GM12865 (cell line): ENCODE measurements at regions not wholly inside any gene's neighbourhood (a gene's known extent, or its start where the extent isn't known, plus 50 kb on each side); places are given as distances from the start of the nearest gene placed in this dataset.

Source experiments
- DNase-seq: peaks from one replicate; pipeline ENCODE4 v3.0.0; 2010; ENCODE audit warnings: low read depth
- H3K4me3 ChIP-seq: 2 replicates; pipeline ENCODE4 v1.5.1; 2011; ENCODE audit warnings: mild to moderate bottlenecking, low read depth, low read length, control low read depth
- TF ChIP-seq, protein P1 (sequence below): IDR thresholded peaks from 2 replicates; pipeline ENCODE4 v1.5.1; 2011; ENCODE audit warnings: low read length, control low read depth, low read depth, inconsistent platforms; ENCODE audit not compliant: insufficient read depth; ENCODE audit errors: missing control alignments

DNA sequence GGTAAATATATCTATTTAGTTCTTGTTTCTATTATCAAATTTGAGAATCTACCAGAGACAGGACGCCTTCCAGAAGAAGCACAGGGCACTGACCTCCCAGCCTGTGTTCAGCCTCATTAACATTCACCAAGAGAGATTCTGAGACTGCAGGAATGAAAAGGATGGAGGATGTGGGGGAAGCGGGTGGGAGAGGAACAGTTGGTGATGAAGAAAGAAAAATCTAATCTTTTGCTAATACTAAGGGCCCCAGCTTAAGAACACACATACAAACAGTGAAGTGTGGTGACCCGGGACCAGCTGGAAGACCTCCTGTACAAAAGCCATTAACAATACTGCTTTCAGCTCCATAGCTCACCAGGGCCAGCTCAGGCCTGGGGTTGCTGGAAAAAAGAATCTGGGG, 160.5 kb downstream of the NUAK1 start:
- DNase-seq = no peak
- H3K4me3 ChIP-seq = no peak overlapping the region
- TF ChIP-seq, protein P1, sequence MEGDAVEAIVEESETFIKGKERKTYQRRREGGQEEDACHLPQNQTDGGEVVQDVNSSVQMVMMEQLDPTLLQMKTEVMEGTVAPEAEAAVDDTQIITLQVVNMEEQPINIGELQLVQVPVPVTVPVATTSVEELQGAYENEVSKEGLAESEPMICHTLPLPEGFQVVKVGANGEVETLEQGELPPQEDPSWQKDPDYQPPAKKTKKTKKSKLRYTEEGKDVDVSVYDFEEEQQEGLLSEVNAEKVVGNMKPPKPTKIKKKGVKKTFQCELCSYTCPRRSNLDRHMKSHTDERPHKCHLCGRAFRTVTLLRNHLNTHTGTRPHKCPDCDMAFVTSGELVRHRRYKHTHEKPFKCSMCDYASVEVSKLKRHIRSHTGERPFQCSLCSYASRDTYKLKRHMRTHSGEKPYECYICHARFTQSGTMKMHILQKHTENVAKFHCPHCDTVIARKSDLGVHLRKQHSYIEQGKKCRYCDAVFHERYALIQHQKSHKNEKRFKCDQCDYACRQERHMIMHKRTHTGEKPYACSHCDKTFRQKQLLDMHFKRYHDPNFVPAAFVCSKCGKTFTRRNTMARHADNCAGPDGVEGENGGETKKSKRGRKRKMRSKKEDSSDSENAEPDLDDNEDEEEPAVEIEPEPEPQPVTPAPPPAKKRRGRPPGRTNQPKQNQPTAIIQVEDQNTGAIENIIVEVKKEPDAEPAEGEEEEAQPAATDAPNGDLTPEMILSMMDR = no peak

DNA sequence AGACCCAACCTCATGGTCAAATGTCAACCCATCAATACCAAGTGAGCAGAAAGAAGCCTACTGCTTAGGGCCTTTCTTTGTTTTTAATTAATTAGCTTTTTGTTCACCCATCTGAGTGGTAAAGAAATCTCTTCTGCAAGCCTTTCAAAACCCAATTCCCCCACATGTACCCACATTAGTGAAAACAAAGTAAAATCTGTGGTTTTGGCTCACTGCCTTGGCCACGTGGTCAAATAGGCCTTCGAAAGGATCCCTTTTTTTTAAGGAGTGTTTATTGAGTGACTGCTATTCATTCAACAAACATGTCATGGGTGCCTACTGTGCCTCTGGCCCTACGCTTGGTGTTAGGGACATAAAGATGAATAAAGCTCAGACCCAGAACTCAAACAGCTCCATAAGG, 160.1 kb downstream of the NUAK1 start:
- no peak overlapping the region for H3K4me3 ChIP-seq
- DNase-seq = no peak
- TF ChIP-seq, protein P1 = no peak

DNA sequence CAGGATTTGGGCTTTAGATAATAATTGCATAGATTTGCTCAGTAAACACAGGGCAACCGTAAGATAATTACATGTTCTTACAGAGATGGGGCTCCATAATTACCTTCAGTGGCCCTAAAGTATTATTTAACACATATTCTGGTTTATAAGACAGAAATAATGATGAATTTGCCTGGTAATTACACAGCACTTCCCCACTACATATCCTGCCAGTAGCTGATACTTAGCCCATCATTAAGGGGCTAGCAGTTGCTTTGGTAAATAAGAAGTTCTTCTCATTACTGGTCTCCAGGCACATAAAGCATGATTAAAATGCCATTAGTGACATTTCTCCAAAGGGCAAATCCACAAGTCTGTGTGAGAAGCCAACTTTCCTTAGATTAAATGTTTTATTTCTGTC, 158.7 kb downstream of the NUAK1 start:
- no peak for DNase-seq
- TF ChIP-seq, protein P1 = no peak
- no peak overlapping the region for H3K4me3 ChIP-seq

DNA sequence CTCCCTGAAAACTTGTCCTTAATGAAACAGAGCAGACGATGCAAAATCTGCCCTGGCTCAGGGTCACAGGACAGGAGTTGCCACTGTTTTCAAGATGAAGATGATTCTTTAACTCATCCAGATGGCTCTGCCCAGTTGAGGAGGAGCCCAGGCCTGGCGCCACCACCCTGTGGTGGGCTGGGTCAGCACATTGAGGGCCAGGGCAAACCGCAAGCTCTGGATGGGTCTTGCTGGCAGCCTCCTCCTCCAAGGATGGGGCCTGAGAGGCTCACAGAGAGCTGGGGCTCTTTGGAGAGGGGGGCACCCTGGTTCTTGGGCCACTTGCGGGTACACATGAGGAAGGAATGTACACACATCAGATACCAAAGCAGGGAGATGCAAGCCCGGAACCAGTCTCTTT, 158.2 kb downstream of the NUAK1 start:
- H3K4me3 ChIP-seq = no peak overlapping the region
- no peak for DNase-seq
- TF ChIP-seq, protein P1 = no peak

DNA sequence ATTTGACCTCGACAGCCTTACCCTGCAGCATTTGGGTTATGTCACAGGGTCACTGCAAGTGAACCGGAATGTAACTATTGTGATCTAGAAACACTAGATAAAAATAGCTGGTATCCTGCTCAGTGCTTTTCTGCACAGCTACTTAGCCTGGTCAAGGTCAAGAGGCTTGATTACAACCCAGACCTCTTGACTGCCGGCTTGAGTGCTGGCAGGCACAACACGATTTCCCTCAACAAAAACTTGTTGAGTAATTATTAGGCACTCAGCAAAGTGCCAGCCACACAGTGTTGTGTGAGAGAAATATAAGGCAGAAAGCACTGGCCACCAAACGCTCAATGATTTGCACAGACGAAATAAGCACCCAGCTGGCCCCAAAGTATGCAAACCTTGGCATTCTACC, 156.7 kb downstream of the NUAK1 start:
- TF ChIP-seq, protein P1 = no peak
- DNase-seq = no peak

DNA sequence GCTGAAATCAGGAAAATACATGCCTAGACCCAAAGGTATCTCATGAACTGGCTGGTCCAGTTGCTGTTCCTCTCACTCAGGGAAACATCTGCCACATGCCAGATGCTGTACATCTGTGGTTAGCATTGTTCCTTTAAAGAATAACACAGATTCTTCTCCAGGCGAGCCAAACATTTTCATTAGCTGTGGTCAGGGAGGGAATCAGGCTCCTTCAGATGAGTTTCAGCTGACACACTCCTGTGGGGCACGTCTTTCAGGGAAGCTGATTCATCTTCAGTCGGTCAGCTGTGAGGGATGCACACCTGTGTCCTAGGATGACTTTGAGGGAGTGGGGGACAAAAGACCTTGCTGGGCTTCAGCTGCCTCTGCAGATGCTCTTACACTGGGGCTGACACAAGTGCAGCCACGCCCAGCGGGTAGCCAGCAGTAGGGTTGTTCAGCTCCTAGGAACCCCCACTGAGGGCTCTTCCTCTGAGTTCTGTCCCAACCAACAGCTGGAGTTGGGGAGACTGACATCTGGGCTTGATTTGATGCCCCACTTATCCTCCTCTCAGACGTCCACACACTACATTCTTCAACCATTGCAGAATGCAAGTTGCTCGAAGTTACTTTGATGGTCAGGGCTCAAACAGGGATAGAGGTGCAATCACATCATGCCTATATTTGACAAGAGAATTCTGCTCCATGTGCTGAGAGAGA, 155.0 kb downstream of the NUAK1 start:
- TF ChIP-seq, protein P1 = no peak
- no peak overlapping the region for H3K4me3 ChIP-seq
- DNase-seq = no peak

More for the DNA sequence above, 156.7 kb downstream of the NUAK1 start:
- H3K4me3 ChIP-seq = no peak overlapping the region

DNA sequence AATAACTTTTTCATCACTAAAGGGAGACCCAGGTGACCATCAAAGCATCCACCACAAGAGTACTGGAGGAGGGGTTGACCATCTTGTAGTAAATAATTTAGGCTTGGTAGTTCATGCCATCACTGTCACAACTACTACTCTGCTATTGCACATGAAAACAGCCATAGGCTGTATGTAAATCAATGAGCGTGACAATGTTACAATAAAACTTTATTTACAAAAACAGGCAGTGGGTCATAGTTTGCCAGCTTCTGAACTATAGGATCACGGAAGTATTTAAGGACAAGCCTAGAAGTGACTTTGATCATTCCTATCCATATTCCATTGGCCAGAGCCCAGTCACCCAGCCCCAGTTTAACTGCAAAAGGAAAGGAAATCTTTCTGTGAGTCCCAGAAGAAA, 153.4 kb downstream of the NUAK1 start:
- TF ChIP-seq, protein P1 = no peak
- H3K4me3 ChIP-seq = no peak overlapping the region
- no peak for DNase-seq
